ENCODE measurements at regions not wholly inside any gene's neighbourhood (a gene's known extent, or its start where the extent isn't known, plus 50 kb on each side); places are given as distances from the start of the nearest gene placed in this dataset.

GRCh38 chr1:81598623-81599022 is 202.1 kb upstream of the ADGRL2 start:
- Histone ChIP-seq H3K27me3 (ENCODE audit: control insufficient read depth in 2 of 2, insufficient read depth in 2 of 2, low read length in 2 of 2) (no peaks in the 10 kb centered on the region), H3K9me3 (replicated peaks in 1 of 2; ENCODE audit: control insufficient read depth in 1 of 2, insufficient read depth in 1 of 2, low read length in 2 of 2) (no peaks in the 10 kb centered on the region), H3K36me3 (replicated peaks in 1 of 2; ENCODE audit: control insufficient read depth in 1 of 2, insufficient read depth in 2 of 2, low read length in 2 of 2) (no peaks in the 10 kb centered on the region), H4K20me1 (ENCODE audit: insufficient read depth, low read length) (no peaks in the 10 kb centered on the region), H3K4me2 (replicated peaks; ENCODE audit: extremely low read depth, low read length, poor library complexity, severe bottlenecking) (no peak overlapping the region), H3K4me1 (ENCODE audit: control insufficient read depth in 1 of 2, insufficient read depth in 2 of 2, low read length in 2 of 2) (no peaks in the 10 kb centered on the region), H3K9ac (ENCODE audit: insufficient read depth, low read length, poor library complexity, severe bottlenecking) (no peak overlapping the region), H3K4me3 (replicated peaks in 1 of 3; ENCODE audit: low read depth in 2 of 3, low read length in 3 of 3) (no peak overlapping the region), H3K79me2 (ENCODE audit: insufficient read depth, low read length) (no peaks in the 10 kb centered on the region), H3K27ac (ENCODE audit: low read depth in 1 of 2, low read length in 2 of 2) (no peak overlapping the region), H2AFZ (ENCODE audit: insufficient read depth, low read depth, low read length, poor library complexity, severe bottlenecking) (no peak overlapping the region)
- WGBS (ENCODE audit: insufficient coverage): 93% methylated on average over 4 of the region's 4 CpGs
- H3K36me3 Mint-ChIP-seq: no peaks in the 10 kb centered on the region
- intact Hi-C loops (cut with micrococcal nuclease): no loop called here
- DNase-seq: no peak
- H3K9me3 Mint-ChIP-seq: peaks cover 0 to 7% (median 2%) of the 10 kb centered on the region in 7 donors
- no peaks in the 10 kb centered on the region for H3K4me1 Mint-ChIP-seq
- no peak overlapping the region for H3K27ac Mint-ChIP-seq
- no peak for TF ChIP-seq CTCF (IDR thresholded peaks at IDR 0.05)
- H3K27me3 Mint-ChIP-seq (ENCODE audit: low read depth in 3 of 3): no peaks in the 10 kb centered on the region
- no peak overlapping the region for H3K4me3 Mint-ChIP-seq

DNA sequence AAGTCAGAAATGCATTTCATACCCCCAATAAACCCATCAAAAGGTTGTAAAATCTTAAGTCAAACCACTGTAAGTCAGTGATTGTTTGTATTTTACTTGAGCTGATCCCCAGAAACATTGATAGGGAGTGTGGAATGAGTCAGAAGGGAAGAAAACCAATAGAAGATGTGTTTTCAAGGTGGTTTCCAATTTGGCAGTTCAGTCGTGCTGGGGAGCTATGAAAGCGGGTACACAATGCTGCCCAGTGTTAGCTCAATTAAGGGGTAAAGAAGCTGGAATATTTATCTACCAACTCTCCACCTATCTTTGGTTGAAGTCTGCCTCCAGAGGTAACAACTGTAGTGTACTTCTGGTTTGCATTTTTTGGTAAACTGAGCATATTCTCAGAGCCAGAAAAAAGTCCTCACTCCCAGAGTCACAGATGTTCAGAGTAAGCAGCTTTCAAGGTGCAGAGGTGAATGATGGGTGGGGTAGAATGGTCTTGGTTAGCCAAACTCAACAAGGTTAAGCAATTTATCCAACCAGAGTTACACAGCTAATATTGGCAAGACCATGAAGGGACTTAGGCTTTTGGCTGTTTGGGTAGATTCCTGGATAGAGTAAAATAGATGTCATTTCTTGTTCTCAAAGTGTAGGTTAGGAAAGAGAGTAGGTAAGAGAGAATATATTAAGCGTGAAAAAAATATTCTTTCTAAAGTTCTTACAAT is 202.9 kb upstream of the ADGRL2 start:
- Histone ChIP-seq H3K4me2 (replicated peaks; ENCODE audit: extremely low read depth, low read length, poor library complexity, severe bottlenecking) (no peak overlapping the region), H3K27me3 (ENCODE audit: control insufficient read depth in 2 of 2, insufficient read depth in 2 of 2, low read length in 2 of 2) (no peaks in the 10 kb centered on the region), H3K4me1 (ENCODE audit: control insufficient read depth in 1 of 2, insufficient read depth in 2 of 2, low read length in 2 of 2) (no peaks in the 10 kb centered on the region), H3K79me2 (ENCODE audit: insufficient read depth, low read length) (no peaks in the 10 kb centered on the region), H3K9ac (ENCODE audit: insufficient read depth, low read length, poor library complexity, severe bottlenecking) (no peak overlapping the region), H3K9me3 (replicated peaks in 1 of 2; ENCODE audit: control insufficient read depth in 1 of 2, insufficient read depth in 1 of 2, low read length in 2 of 2) (no peaks in the 10 kb centered on the region), H2AFZ (ENCODE audit: insufficient read depth, low read depth, low read length, poor library complexity, severe bottlenecking) (no peak overlapping the region), H4K20me1 (ENCODE audit: insufficient read depth, low read length) (no peaks in the 10 kb centered on the region), H3K4me3 (replicated peaks in 1 of 3; ENCODE audit: low read depth in 2 of 3, low read length in 3 of 3) (no peak overlapping the region), H3K27ac (ENCODE audit: low read depth in 1 of 2, low read length in 2 of 2) (no peak overlapping the region), H3K36me3 (replicated peaks in 1 of 2; ENCODE audit: control insufficient read depth in 1 of 2, insufficient read depth in 2 of 2, low read length in 2 of 2) (no peaks in the 10 kb centered on the region)
- H3K27ac Mint-ChIP-seq: no peak overlapping the region
- peaks cover 0 to 7% (median 2%) of the 10 kb centered on the region in 7 donors for H3K9me3 Mint-ChIP-seq
- H3K36me3 Mint-ChIP-seq: no peaks in the 10 kb centered on the region
- H3K27me3 Mint-ChIP-seq (ENCODE audit: low read depth in 3 of 3): no peaks in the 10 kb centered on the region
- no CpG with 5 or more reads among the region's 3 CpGs for WGBS (ENCODE audit: insufficient coverage)
- intact Hi-C loops (cut with micrococcal nuclease): no loop called here
- DNase-seq: no peak
- no peaks in the 10 kb centered on the region for H3K4me1 Mint-ChIP-seq
- TF ChIP-seq CTCF (IDR thresholded peaks at IDR 0.05): no peak
- H3K4me3 Mint-ChIP-seq: no peak overlapping the region
